ENCODE measurements at regions not wholly inside any gene's neighbourhood (a gene's known extent, or its start where the extent isn't known, plus 50 kb on each side); places are given as distances from the start of the nearest gene placed in this dataset.

GRCh38 chr14:22382395-22382794 lies 206.6 kb downstream of the DAD1 start:
- TF ChIP-seq ZNF274 (IDR thresholded peaks at IDR 0.05; ENCODE audit: low read depth, low read length) (no peak), YY1 (IDR thresholded peaks at IDR 0.05; ENCODE audit: insufficient read depth, insufficient read length) (no peak)

Measured in NT2/D1 (cell line).